ENCODE measurements at regions not wholly inside any gene's neighbourhood (a gene's known extent, or its start where the extent isn't known, plus 50 kb on each side); places are given as distances from the start of the nearest gene placed in this dataset.

DNA sequence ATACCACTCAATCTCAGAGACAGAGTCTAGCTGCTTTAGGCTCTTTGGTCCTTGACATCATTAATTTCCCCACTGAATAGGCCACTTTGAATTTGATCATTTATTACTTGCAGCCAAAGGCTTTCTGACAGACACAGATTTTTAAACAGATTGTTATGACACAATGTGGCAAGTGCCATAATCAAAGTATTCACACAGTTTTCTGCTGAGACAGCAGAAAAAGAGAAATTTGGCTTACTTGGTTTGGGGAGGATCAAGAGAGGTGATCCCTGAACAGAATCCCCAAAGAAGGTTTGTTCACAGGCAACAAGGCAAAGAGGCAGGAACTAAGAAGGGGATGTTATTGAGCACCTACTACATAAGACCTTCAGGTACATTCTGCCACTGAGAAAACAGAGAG is 138.0 kb upstream of the TOP1 start:
- H4K20me1 ChIP-seq (ENCODE audit: insufficient read depth, low read length): no peaks in the 10 kb centered on the region
- H3K36me3 ChIP-seq (replicated peaks; ENCODE audit: low read depth, low read length): no peaks in the 10 kb centered on the region
- H3K27me3 ChIP-seq (ENCODE audit: low read depth, low read length): peaks cover 3% of the 10 kb centered on the region; the same call in 1 of the 2 replicates
- H3K27ac ChIP-seq (ENCODE audit: low read length): no peak overlapping the region
- H3K9me3 ChIP-seq (ENCODE audit: insufficient read depth, low read length): no peaks in the 10 kb centered on the region
- no peak overlapping the region for H3K4me2 ChIP-seq (ENCODE audit: low read length)
- H3K4me1 ChIP-seq (ENCODE audit: low read length): no peaks in the 10 kb centered on the region
- no peak overlapping the region for H3K4me3 ChIP-seq (ENCODE audit: low read length)
- TF ChIP-seq, protein P1, sequence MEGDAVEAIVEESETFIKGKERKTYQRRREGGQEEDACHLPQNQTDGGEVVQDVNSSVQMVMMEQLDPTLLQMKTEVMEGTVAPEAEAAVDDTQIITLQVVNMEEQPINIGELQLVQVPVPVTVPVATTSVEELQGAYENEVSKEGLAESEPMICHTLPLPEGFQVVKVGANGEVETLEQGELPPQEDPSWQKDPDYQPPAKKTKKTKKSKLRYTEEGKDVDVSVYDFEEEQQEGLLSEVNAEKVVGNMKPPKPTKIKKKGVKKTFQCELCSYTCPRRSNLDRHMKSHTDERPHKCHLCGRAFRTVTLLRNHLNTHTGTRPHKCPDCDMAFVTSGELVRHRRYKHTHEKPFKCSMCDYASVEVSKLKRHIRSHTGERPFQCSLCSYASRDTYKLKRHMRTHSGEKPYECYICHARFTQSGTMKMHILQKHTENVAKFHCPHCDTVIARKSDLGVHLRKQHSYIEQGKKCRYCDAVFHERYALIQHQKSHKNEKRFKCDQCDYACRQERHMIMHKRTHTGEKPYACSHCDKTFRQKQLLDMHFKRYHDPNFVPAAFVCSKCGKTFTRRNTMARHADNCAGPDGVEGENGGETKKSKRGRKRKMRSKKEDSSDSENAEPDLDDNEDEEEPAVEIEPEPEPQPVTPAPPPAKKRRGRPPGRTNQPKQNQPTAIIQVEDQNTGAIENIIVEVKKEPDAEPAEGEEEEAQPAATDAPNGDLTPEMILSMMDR (IDR thresholded peaks at IDR 0.05; ENCODE audit: low read depth, low read length): no peak
- TF ChIP-seq EZH2phosphoT487 (IDR thresholded peaks at IDR 0.05; ENCODE audit: low read depth): no peak
- H3K9ac ChIP-seq (ENCODE audit: low read length): no peak overlapping the region
- H2AFZ ChIP-seq (ENCODE audit: low read depth, low read length): no peak overlapping the region
- no peaks in the 10 kb centered on the region for H3K79me2 ChIP-seq (ENCODE audit: low read length)

- no peak overlapping the region for H2AFZ ChIP-seq (ENCODE audit: low read depth, low read length)
- TF ChIP-seq EZH2phosphoT487 (IDR thresholded peaks at IDR 0.05; ENCODE audit: low read depth): no peak
- TF ChIP-seq, protein P1 (IDR thresholded peaks at IDR 0.05; ENCODE audit: low read depth, low read length): no peak
- no peaks in the 10 kb centered on the region for H3K36me3 ChIP-seq (replicated peaks; ENCODE audit: low read depth, low read length)
- H3K4me1 ChIP-seq (ENCODE audit: low read length): no peaks in the 10 kb centered on the region
- H3K4me3 ChIP-seq (ENCODE audit: low read length): no peak overlapping the region
- H4K20me1 ChIP-seq (ENCODE audit: insufficient read depth, low read length): no peaks in the 10 kb centered on the region
- no peak overlapping the region for H3K27ac ChIP-seq (ENCODE audit: low read length)
- H3K27me3 ChIP-seq (ENCODE audit: low read depth, low read length): 0 out of 2 replicates have a peak, but pooled peaks cover 3% of the 10 kb centered on the region
- H3K4me2 ChIP-seq (ENCODE audit: low read length): no peak overlapping the region
- no peaks in the 10 kb centered on the region for H3K9me3 ChIP-seq (ENCODE audit: insufficient read depth, low read length)
- no peaks in the 10 kb centered on the region for H3K79me2 ChIP-seq (ENCODE audit: low read length)
- H3K9ac ChIP-seq (ENCODE audit: low read length): no peak overlapping the region
Observed at GRCh38 chr20:40891351-40891750, 137.3 kb upstream of the TOP1 start.

DNA sequence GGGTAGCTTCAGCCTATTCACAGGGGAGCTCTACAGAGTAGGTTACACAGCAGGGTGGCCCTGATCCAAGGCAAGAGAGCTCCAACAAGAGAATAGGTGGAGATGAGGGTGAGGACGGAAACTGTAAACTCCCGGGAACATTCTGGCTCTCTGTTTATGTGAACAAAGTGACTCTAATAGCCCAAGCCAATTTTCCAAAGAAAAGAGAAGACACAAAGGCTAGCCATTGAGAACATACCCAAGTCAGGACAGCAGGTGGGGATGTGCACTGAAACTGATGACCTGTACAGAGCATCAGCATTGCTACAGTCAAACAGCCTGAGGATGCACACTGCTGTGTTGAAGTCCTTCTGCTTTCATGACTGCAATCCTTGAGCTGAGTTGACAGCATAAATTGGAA is 136.0 kb upstream of the TOP1 start:
- no peaks in the 10 kb centered on the region for H4K20me1 ChIP-seq (ENCODE audit: insufficient read depth, low read length)
- H3K36me3 ChIP-seq (replicated peaks; ENCODE audit: low read depth, low read length): no peaks in the 10 kb centered on the region
- H3K27ac ChIP-seq (ENCODE audit: low read length): no peak overlapping the region
- 0 out of 2 replicates have a peak, but pooled peaks cover 3% of the 10 kb centered on the region for H3K27me3 ChIP-seq (ENCODE audit: low read depth, low read length)
- H3K9ac ChIP-seq (ENCODE audit: low read length): no peak overlapping the region
- no peak overlapping the region for H3K4me2 ChIP-seq (ENCODE audit: low read length)
- H3K79me2 ChIP-seq (ENCODE audit: low read length): no peaks in the 10 kb centered on the region
- no peak for TF ChIP-seq EZH2phosphoT487 (IDR thresholded peaks at IDR 0.05; ENCODE audit: low read depth)
- TF ChIP-seq, protein P1 (IDR thresholded peaks at IDR 0.05; ENCODE audit: low read depth, low read length): peak; percentile 55
- H3K4me3 ChIP-seq (ENCODE audit: low read length): no peak overlapping the region
- no peaks in the 10 kb centered on the region for H3K4me1 ChIP-seq (ENCODE audit: low read length)
- no peak overlapping the region for H2AFZ ChIP-seq (ENCODE audit: low read depth, low read length)
- H3K9me3 ChIP-seq (ENCODE audit: insufficient read depth, low read length): no peaks in the 10 kb centered on the region

GRCh38 chr20:40893610-40894236 is 134.9 kb upstream of the TOP1 start:
- Histone ChIP-seq H4K20me1 (ENCODE audit: insufficient read depth, low read length) (no peaks in the 10 kb centered on the region), H3K9ac (ENCODE audit: low read length) (no peak overlapping the region)

More at GRCh38 chr20:40893610-40894236, 134.9 kb upstream of the TOP1 start:
- H3K4me2 ChIP-seq (ENCODE audit: low read length): no peak overlapping the region
- H3K27ac ChIP-seq (ENCODE audit: low read length): no peak overlapping the region
- H3K27me3 ChIP-seq (ENCODE audit: low read depth, low read length): 0 out of 2 replicates have a peak, but pooled peaks cover 3% of the 10 kb centered on the region
- TF ChIP-seq EZH2phosphoT487 (IDR thresholded peaks at IDR 0.05; ENCODE audit: low read depth): no peak
- TF ChIP-seq, protein P1 (IDR thresholded peaks at IDR 0.05; ENCODE audit: low read depth, low read length): no peak
- H3K36me3 ChIP-seq (replicated peaks; ENCODE audit: low read depth, low read length): no peaks in the 10 kb centered on the region
- no peaks in the 10 kb centered on the region for H3K79me2 ChIP-seq (ENCODE audit: low read length)
- no peaks in the 10 kb centered on the region for H3K4me1 ChIP-seq (ENCODE audit: low read length)
- H3K9me3 ChIP-seq (ENCODE audit: insufficient read depth, low read length): no peaks in the 10 kb centered on the region
- H3K4me3 ChIP-seq (ENCODE audit: low read length): no peak overlapping the region
- no peak overlapping the region for H2AFZ ChIP-seq (ENCODE audit: low read depth, low read length)

All from OCI-LY3 (cell line).